ENCODE measurements at regions not wholly inside any gene's neighbourhood (a gene's known extent, or its start where the extent isn't known, plus 50 kb on each side); places are given as distances from the start of the nearest gene placed in this dataset.

DNA sequence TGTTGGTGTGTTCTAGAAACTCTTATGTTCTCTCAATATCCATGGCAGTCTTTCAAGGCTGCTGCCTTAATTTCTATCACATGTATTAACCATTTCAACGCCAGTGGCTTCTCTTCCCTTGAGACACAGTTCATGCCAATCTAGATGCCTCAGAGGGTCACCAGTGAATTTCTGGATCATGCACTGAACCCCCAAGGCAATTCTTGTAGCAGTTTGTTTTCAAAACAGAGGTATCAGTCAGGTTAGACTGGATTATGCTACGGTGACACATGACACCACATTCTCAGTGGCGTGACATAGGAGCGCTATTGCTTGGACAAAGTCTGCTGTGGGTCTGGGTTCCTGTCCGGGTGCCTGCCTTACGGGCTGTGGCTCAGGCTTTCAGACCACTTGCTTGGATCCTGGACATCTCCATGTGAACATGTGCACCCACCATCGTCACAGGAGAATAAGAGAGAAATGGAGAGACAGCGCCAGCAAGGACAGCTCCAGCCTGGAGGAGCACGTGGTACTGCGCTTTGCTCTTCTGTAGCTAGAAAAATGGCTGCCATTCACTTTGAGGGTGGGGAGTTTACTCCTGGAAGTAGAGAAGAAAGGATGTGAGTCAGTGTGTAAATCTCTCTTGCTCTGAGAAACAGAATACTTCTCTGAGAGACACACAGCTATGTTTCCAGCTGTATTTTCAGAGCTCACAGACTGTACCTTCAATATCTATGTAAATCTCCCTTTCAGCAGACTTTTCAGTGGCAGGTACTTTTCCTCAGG lies 329.3 kb upstream of the ADCY2 start:
- Histone ChIP-seq H3K79me2 (ENCODE audit: control insufficient read depth, insufficient read depth, low read length) (no peaks in the 10 kb centered on the region), H3K27me3 (ENCODE audit: insufficient read depth, low read length, poor library complexity) (no peaks in the 10 kb centered on the region), H4K8ac (ENCODE audit: low read depth, low read length) (no peak overlapping the region), H3K4me1 (ENCODE audit: control insufficient read depth, low read depth, low read length) (no peaks in the 10 kb centered on the region), H3K18ac (ENCODE audit: low read length) (no peak overlapping the region), H2AK5ac (ENCODE audit: low read length) (no peak overlapping the region), H3K9ac (ENCODE audit: low read length) (no peak overlapping the region), H3K4ac (ENCODE audit: low read depth, low read length) (no peak overlapping the region), H3K23ac (ENCODE audit: low read length) (no peak overlapping the region), H4K5ac (ENCODE audit: low read length) (no peak overlapping the region), H2BK120ac (ENCODE audit: low read depth, low read length) (no peak overlapping the region), H3K27ac (ENCODE audit: low read depth, low read length) (no peak overlapping the region), H3K4me3 (ENCODE audit: low read length) (no peak overlapping the region), H3K36me3 (ENCODE audit: control insufficient read depth, insufficient read depth, low read length) (no peaks in the 10 kb centered on the region), H3K79me1 (ENCODE audit: low read length) (no peaks in the 10 kb centered on the region), H2BK5ac (ENCODE audit: low read length) (no peak overlapping the region), H2BK15ac (replicated peaks; ENCODE audit: low read depth) (no peak overlapping the region), H3K56ac (ENCODE audit: low read length) (no peak overlapping the region), H3K4me2 (ENCODE audit: low read length) (no peak overlapping the region)
- no peak for DNase-seq
- WGBS (ENCODE audit: extremely low coverage, insufficient coverage, low lambda C conversion rate), result no CpG with 5 or more reads among the region's 10 CpGs

GRCh38 chr5:7068156-7068555 lies 327.8 kb upstream of the ADCY2 start:
- Histone ChIP-seq H3K4me1 (ENCODE audit: control insufficient read depth, low read depth, low read length) (no peaks in the 10 kb centered on the region), H3K27ac (ENCODE audit: low read depth, low read length) (no peak overlapping the region), H3K4me3 (ENCODE audit: low read length) (no peak overlapping the region), H3K79me2 (ENCODE audit: control insufficient read depth, insufficient read depth, low read length) (no peaks in the 10 kb centered on the region), H3K36me3 (ENCODE audit: control insufficient read depth, insufficient read depth, low read length) (no peaks in the 10 kb centered on the region), H2BK120ac (ENCODE audit: low read depth, low read length) (no peak overlapping the region), H4K8ac (ENCODE audit: low read depth, low read length) (no peak overlapping the region), H2BK15ac (replicated peaks; ENCODE audit: low read depth) (no peak overlapping the region), H3K23ac (ENCODE audit: low read length) (no peak overlapping the region), H3K79me1 (ENCODE audit: low read length) (no peaks in the 10 kb centered on the region), H2AK5ac (ENCODE audit: low read length) (no peak overlapping the region), H4K5ac (ENCODE audit: low read length) (no peak overlapping the region), H3K4ac (ENCODE audit: low read depth, low read length) (no peak overlapping the region), H3K9ac (ENCODE audit: low read length) (no peak overlapping the region), H2BK5ac (ENCODE audit: low read length) (no peak overlapping the region), H3K56ac (ENCODE audit: low read length) (no peak overlapping the region), H3K4me2 (ENCODE audit: low read length) (no peak overlapping the region), H3K18ac (ENCODE audit: low read length) (no peak overlapping the region), H3K27me3 (ENCODE audit: insufficient read depth, low read length, poor library complexity) (no peaks in the 10 kb centered on the region)
- WGBS (ENCODE audit: extremely low coverage, insufficient coverage, low lambda C conversion rate), result no CpG with 5 or more reads among the region's 6 CpGs
- DNase-seq, result no peak

DNA sequence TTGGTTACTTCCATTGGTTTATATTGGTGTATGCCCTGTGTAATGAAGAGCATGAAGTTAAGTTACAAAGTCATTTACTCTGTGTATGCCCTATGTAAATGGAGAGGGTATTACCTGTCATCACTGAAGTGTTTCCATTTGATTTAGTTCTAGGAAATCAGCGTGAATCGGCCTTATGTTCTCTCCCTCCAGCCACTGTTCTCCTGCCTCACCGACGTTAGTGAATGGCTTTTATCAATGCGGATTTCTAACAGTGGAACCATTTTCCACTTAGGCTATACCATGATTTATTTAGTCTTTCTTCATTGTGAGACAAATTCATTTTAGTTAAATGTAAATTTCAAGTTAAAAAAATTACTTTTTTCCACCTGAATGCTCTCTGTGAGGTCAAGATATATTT lies 327.0 kb upstream of the ADCY2 start:
- no peak overlapping the region for H3K23ac ChIP-seq (ENCODE audit: low read length)
- no peaks in the 10 kb centered on the region for H3K36me3 ChIP-seq (ENCODE audit: control insufficient read depth, insufficient read depth, low read length)
- WGBS (ENCODE audit: extremely low coverage, insufficient coverage, low lambda C conversion rate), result no CpG with 5 or more reads among the region's 5 CpGs

DNA sequence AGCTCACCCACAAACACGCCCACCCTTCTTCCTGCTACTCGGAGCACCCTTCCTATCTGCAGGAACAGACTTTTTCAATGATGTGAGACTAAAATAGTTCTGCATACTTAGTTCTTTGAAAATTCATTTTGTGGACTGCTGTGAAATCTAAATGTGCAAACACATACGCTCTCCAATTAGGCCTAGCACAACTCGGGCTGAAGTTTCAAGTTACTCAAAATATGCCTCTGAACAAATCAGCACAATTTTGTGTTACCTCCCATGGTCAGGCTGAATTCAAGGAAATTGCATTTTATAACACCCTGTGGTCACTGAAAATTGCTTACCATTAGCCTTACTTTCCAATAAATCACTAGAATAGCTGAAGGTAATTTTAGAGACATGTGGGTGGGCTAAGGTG lies 323.8 kb upstream of the ADCY2 start:
- Histone ChIP-seq H3K36me3 (ENCODE audit: control insufficient read depth, insufficient read depth, low read length) (no peaks in the 10 kb centered on the region), H3K18ac (ENCODE audit: low read length) (no peak overlapping the region), H3K79me2 (ENCODE audit: control insufficient read depth, insufficient read depth, low read length) (no peaks in the 10 kb centered on the region), H2BK120ac (ENCODE audit: low read depth, low read length) (no peak overlapping the region), H3K79me1 (ENCODE audit: low read length) (no peaks in the 10 kb centered on the region), H4K5ac (ENCODE audit: low read length) (no peak overlapping the region), H3K23ac (ENCODE audit: low read length) (no peak overlapping the region), H3K4me1 (ENCODE audit: control insufficient read depth, low read depth, low read length) (no peaks in the 10 kb centered on the region), H3K4me2 (ENCODE audit: low read length) (no peak overlapping the region), H2AK5ac (ENCODE audit: low read length) (no peak overlapping the region), H4K8ac (ENCODE audit: low read depth, low read length) (no peak overlapping the region), H3K4me3 (ENCODE audit: low read length) (no peak overlapping the region), H3K4ac (ENCODE audit: low read depth, low read length) (no peak overlapping the region), H2BK15ac (replicated peaks; ENCODE audit: low read depth) (no peak overlapping the region), H3K27me3 (ENCODE audit: insufficient read depth, low read length, poor library complexity) (no peaks in the 10 kb centered on the region), H3K9ac (ENCODE audit: low read length) (no peak overlapping the region), H3K56ac (ENCODE audit: low read length) (no peak overlapping the region), H2BK5ac (ENCODE audit: low read length) (no peak overlapping the region), H3K27ac (ENCODE audit: low read depth, low read length) (no peak overlapping the region)
- no CpG with 5 or more reads among the region's 4 CpGs for WGBS (ENCODE audit: extremely low coverage, insufficient coverage, low lambda C conversion rate)
- DNase-seq, result no peak

More for the DNA sequence above, 327.0 kb upstream of the ADCY2 start:
- no peak overlapping the region for H2BK15ac ChIP-seq (replicated peaks; ENCODE audit: low read depth)
- no peaks in the 10 kb centered on the region for H3K79me2 ChIP-seq (ENCODE audit: control insufficient read depth, insufficient read depth, low read length)
- H3K18ac ChIP-seq (ENCODE audit: low read length), result no peak overlapping the region
- H3K27me3 ChIP-seq (ENCODE audit: insufficient read depth, low read length, poor library complexity), result no peaks in the 10 kb centered on the region
- H2AK5ac ChIP-seq (ENCODE audit: low read length), result no peak overlapping the region
- H3K79me1 ChIP-seq (ENCODE audit: low read length), result no peaks in the 10 kb centered on the region
- no peak overlapping the region for H3K4me2 ChIP-seq (ENCODE audit: low read length)
- H3K9ac ChIP-seq (ENCODE audit: low read length), result no peak overlapping the region
- no peak overlapping the region for H3K4me3 ChIP-seq (ENCODE audit: low read length)
- no peak for DNase-seq
- no peak overlapping the region for H3K27ac ChIP-seq (ENCODE audit: low read depth, low read length)
- H2BK5ac ChIP-seq (ENCODE audit: low read length), result no peak overlapping the region
- no peaks in the 10 kb centered on the region for H3K4me1 ChIP-seq (ENCODE audit: control insufficient read depth, low read depth, low read length)
- no peak overlapping the region for H3K56ac ChIP-seq (ENCODE audit: low read length)
- no peak overlapping the region for H3K4ac ChIP-seq (ENCODE audit: low read depth, low read length)
- H4K8ac ChIP-seq (ENCODE audit: low read depth, low read length), result no peak overlapping the region
- no peak overlapping the region for H4K5ac ChIP-seq (ENCODE audit: low read length)
- no peak overlapping the region for H2BK120ac ChIP-seq (ENCODE audit: low read depth, low read length)

DNA sequence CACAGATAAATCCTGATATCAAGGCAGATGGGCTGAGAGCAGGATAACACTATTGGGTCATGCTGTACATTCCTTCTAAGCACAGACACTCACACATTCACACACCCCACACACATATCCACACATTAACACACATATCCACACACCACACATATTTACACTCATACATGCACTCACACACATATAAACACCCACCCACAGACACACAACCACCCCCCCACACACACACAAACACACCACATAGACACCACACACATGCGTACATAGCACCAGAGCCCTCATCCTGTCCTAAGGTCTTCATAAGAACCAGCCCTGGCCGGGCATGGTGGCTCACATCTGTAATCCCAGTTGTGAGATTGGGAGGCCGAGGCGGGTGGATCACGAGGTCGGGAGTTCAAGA lies 322.3 kb upstream of the ADCY2 start:
- no peaks in the 10 kb centered on the region for H3K79me2 ChIP-seq (ENCODE audit: control insufficient read depth, insufficient read depth, low read length)
- H3K56ac ChIP-seq (ENCODE audit: low read length), result no peak overlapping the region
- H3K4ac ChIP-seq (ENCODE audit: low read depth, low read length), result no peak overlapping the region
- H3K23ac ChIP-seq (ENCODE audit: low read length), result no peak overlapping the region
- no peak overlapping the region for H3K4me3 ChIP-seq (ENCODE audit: low read length)
- no peak overlapping the region for H2AK5ac ChIP-seq (ENCODE audit: low read length)
- no peak overlapping the region for H2BK15ac ChIP-seq (replicated peaks; ENCODE audit: low read depth)
- no peaks in the 10 kb centered on the region for H3K79me1 ChIP-seq (ENCODE audit: low read length)
- H3K9ac ChIP-seq (ENCODE audit: low read length), result no peak overlapping the region
- no peak overlapping the region for H3K4me2 ChIP-seq (ENCODE audit: low read length)
- no peak overlapping the region for H3K18ac ChIP-seq (ENCODE audit: low read length)
- no peaks in the 10 kb centered on the region for H3K27me3 ChIP-seq (ENCODE audit: insufficient read depth, low read length, poor library complexity)
- DNase-seq, result no peak
- WGBS (ENCODE audit: extremely low coverage, insufficient coverage, low lambda C conversion rate), result no CpG with 5 or more reads among the region's 6 CpGs
- H3K4me1 ChIP-seq (ENCODE audit: control insufficient read depth, low read depth, low read length), result peaks cover under 1% of the 10 kb centered on the region
- H2BK120ac ChIP-seq (ENCODE audit: low read depth, low read length), result no peak overlapping the region
- H3K36me3 ChIP-seq (ENCODE audit: control insufficient read depth, insufficient read depth, low read length), result no peaks in the 10 kb centered on the region
- H3K27ac ChIP-seq (ENCODE audit: low read depth, low read length), result no peak overlapping the region
- H2BK5ac ChIP-seq (ENCODE audit: low read length), result no peak overlapping the region
- H4K5ac ChIP-seq (ENCODE audit: low read length), result no peak overlapping the region
- no peak overlapping the region for H4K8ac ChIP-seq (ENCODE audit: low read depth, low read length)

- no peak overlapping the region for H2BK120ac ChIP-seq (ENCODE audit: low read depth, low read length)
- H3K4me2 ChIP-seq (ENCODE audit: low read length), result no peak overlapping the region
- no peak overlapping the region for H3K18ac ChIP-seq (ENCODE audit: low read length)
- no peak overlapping the region for H3K9ac ChIP-seq (ENCODE audit: low read length)
- peaks cover 2% of the 10 kb centered on the region for H3K4me1 ChIP-seq (ENCODE audit: control insufficient read depth, low read depth, low read length)
- H2AK5ac ChIP-seq (ENCODE audit: low read length), result no peak overlapping the region
- H3K23ac ChIP-seq (ENCODE audit: low read length), result no peak overlapping the region
- H3K4ac ChIP-seq (ENCODE audit: low read depth, low read length), result no peak overlapping the region
- H3K56ac ChIP-seq (ENCODE audit: low read length), result no peak overlapping the region
- no peaks in the 10 kb centered on the region for H3K27me3 ChIP-seq (ENCODE audit: insufficient read depth, low read length, poor library complexity)
- no peak overlapping the region for H4K5ac ChIP-seq (ENCODE audit: low read length)
- H3K79me2 ChIP-seq (ENCODE audit: control insufficient read depth, insufficient read depth, low read length), result no peaks in the 10 kb centered on the region
- no CpG with 5 or more reads among the region's 1 CpG for WGBS (ENCODE audit: extremely low coverage, insufficient coverage, low lambda C conversion rate)
- H3K36me3 ChIP-seq (ENCODE audit: control insufficient read depth, insufficient read depth, low read length), result no peaks in the 10 kb centered on the region
- H2BK15ac ChIP-seq (replicated peaks; ENCODE audit: low read depth), result no peak overlapping the region
- no peak overlapping the region for H2BK5ac ChIP-seq (ENCODE audit: low read length)
- H4K8ac ChIP-seq (ENCODE audit: low read depth, low read length), result no peak overlapping the region
- H3K4me3 ChIP-seq (ENCODE audit: low read length), result no peak overlapping the region
- H3K27ac ChIP-seq (ENCODE audit: low read depth, low read length), result no peak overlapping the region
- H3K79me1 ChIP-seq (ENCODE audit: low read length), result no peaks in the 10 kb centered on the region
- DNase-seq, result no peak
Measured at GRCh38 chr5:7074176-7074575, 321.8 kb upstream of the ADCY2 start.

Measured in mesendoderm (in vitro differentiated cells).